Globus pallidus (tissue), 1 donor: ENCODE measurements at regions not wholly inside any gene's neighbourhood (a gene's known extent, or its start where the extent isn't known, plus 50 kb on each side); places are given as distances from the start of the nearest gene placed in this dataset.
A peak's percentile ranks its signal among the peaks of the same experiment; 100 is the strongest.

Experiments used
- DNase-seq: peaks from one replicate; pipeline ENCODE4 v3.0.0-alpha.2; 2015; ENCODE audit warnings: low spot score

GRCh38 chr4:57172065-57172464 lies 61.9 kb upstream of the IGFBP7 start:
- no peak for DNase-seq

GRCh38 chr4:57168982-57169381 lies 58.8 kb upstream of the IGFBP7 start:
- DNase-seq: no peak

GRCh38 chr4:57163530-57164459 lies 53.6 kb upstream of the IGFBP7 start:
- DNase-seq: peak; percentile 80

GRCh38 chr4:57162499-57163019 lies 52.4 kb upstream of the IGFBP7 start:
- DNase-seq: no peak
